GM12878 (cell line): ENCODE measurements at regions not wholly inside any gene's neighbourhood (a gene's known extent, or its start where the extent isn't known, plus 50 kb on each side); places are given as distances from the start of the nearest gene placed in this dataset.

Source experiments
- ATAC-seq: fragments of 200-7000 bp; cut with Tn5 transposase; 3 replicates; pipeline ENCODE4 v1.9.1; 2020; ENCODE audit warnings: mild to moderate bottlenecking, moderate library complexity
- BruUV-seq: library from RNA; stranded (reverse); fragments of 400-500 nt; replicated peaks from 2 replicates; lab custom pipeline; 2021; lab: Mats Ljungman, UMichigan
- CTCF ChIA-PET: fragments of 300-600 bp; sonication (Branson Sonifier 250); formaldehyde crosslinking; extraction: SDS; loops from one replicate; lab custom pipeline; 2021; ENCODE audit warnings: inconsistent platforms; lab: Yijun Ruan, JAX
- POLR2A ChIA-PET: fragments of 350-600 bp; formaldehyde crosslinking; extraction: SDS; loops from one replicate; lab custom pipeline; 2021; ENCODE audit warnings: inconsistent platforms; lab: Charles Lee
- RAD21 ChIA-PET: fragments of 300-600 bp; sonication (Branson Sonifier 250); formaldehyde crosslinking; loops from one replicate; lab custom pipeline; 2023; ENCODE audit warnings: antibody characterized with exemption; ENCODE audit not compliant: unreplicated experiment; lab: Charles Lee
- SMC1A ChIA-PET: fragments of 300-600 bp; sonication (Branson Sonifier 250); formaldehyde crosslinking; loops from one replicate; lab custom pipeline; 2023; ENCODE audit not compliant: unreplicated experiment, uncharacterized antibody; lab: Charles Lee
- DNase-seq: peaks from one replicate; pipeline ENCODE4 v3.0.0-alpha.2; 2011; ENCODE audit warnings: low read depth, low spot score
- FAIRE-seq: peaks from 3 replicates; lab custom pipeline; 2011; peaks lifted over from hg19 to GRCh38; lab: Jason Lieb, UNC
- H2AFZ ChIP-seq: 2 replicates; pipeline ENCODE4 v1.6.0; 2011; ENCODE audit warnings: low read depth, low read length, control low read depth; ENCODE audit not compliant: control insufficient read depth
- H3K27ac ChIP-seq: 2 replicates; pipeline ENCODE4 v1.5.1; 2011; ENCODE audit warnings: control low read depth; ENCODE audit not compliant: control insufficient read depth, insufficient read depth
- H3K27me3 ChIP-seq, 2 experiments: replicated peaks in 1 of 2; 2 replicates each; pipeline versions ENCODE4 v1.6.0 to v1.6.1; 2011; ENCODE audit warnings: low read length in 1 of 2; ENCODE audit not compliant: control insufficient read depth in 2 of 2, insufficient read depth in 2 of 2
- H3K36me3 ChIP-seq, 2 experiments: 2 replicates each; pipeline ENCODE4 v1.5.1; 2011; ENCODE audit warnings: low read length in 1 of 2; ENCODE audit not compliant: control insufficient read depth in 2 of 2, insufficient read depth in 2 of 2
- H3K4me1 ChIP-seq: 2 replicates; pipeline ENCODE4 v1.6.1; 2011; ENCODE audit warnings: mild to moderate bottlenecking, low read length, moderate library complexity, mixed read lengths; ENCODE audit not compliant: control insufficient read depth, insufficient read depth
- H3K4me2 ChIP-seq: 2 replicates; pipeline ENCODE4 v1.6.0; 2011; ENCODE audit warnings: control low read depth; ENCODE audit not compliant: control insufficient read depth, insufficient read depth
- H3K4me3 ChIP-seq: fragments of 200-600 bp; sonication (generic); 2 replicates; pipeline ENCODE4 v1.5.1; 2016
- H3K79me2 ChIP-seq: 2 replicates; pipeline ENCODE4 v1.6.0; 2011; ENCODE audit warnings: low read length; ENCODE audit not compliant: control insufficient read depth, insufficient read depth
- H3K9ac ChIP-seq: 2 replicates; pipeline ENCODE4 v1.8.0; 2011; ENCODE audit warnings: low read length, control low read depth, mixed read lengths; ENCODE audit not compliant: control insufficient read depth, insufficient read depth
- H3K9me3 ChIP-seq: replicated peaks from 3 replicates; pipeline ENCODE4 v1.5.1; 2011; ENCODE audit warnings: mild to moderate bottlenecking, low read length; ENCODE audit not compliant: control insufficient read depth, insufficient read depth
- H4K20me1 ChIP-seq: 2 replicates; pipeline ENCODE4 v1.6.0; 2011; ENCODE audit not compliant: control insufficient read depth, insufficient read depth
- BHLHE40 ChIP-seq, 2 experiments: fragments of 450-650 bp in 1 of 2; IDR thresholded peaks; 2 replicates each; pipeline ENCODE4 v1.6.1; 2011 to 2017; ENCODE audit warnings: low read depth in 2 of 2, borderline replicate concordance in 1 of 2, improper control_type of control experiment in 1 of 2, low read length in 1 of 2, mild to moderate bottlenecking in 1 of 2
- CHD2 ChIP-seq: IDR thresholded peaks from 2 replicates; pipeline ENCODE4 v1.6.1; 2011; ENCODE audit warnings: low read depth, low read length, improper control_type of control experiment, borderline replicate concordance
- GATAD2B ChIP-seq: fragments of 450-650 bp; conservative IDR thresholded peaks from 2 replicates; pipeline ENCODE4 v1.6.1; 2017; ENCODE audit warnings: low read depth, mild to moderate bottlenecking, moderate library complexity
- IKZF2 ChIP-seq, 2 experiments: fragments of 450-650 bp; IDR thresholded peaks; 2 replicates each; pipeline ENCODE4 v1.6.1; 2017; ENCODE audit warnings: mild to moderate bottlenecking in 2 of 2, moderate library complexity in 2 of 2
- TCF12 ChIP-seq: IDR thresholded peaks from 2 replicates; pipeline ENCODE4 v1.6.1; 2011; ENCODE audit warnings: low read depth, mild to moderate bottlenecking, low read length
- TCF7 ChIP-seq: IDR thresholded peaks from 2 replicates; pipeline ENCODE4 v1.6.1; 2014; ENCODE audit warnings: antibody characterized with exemption, borderline replicate concordance
- ZBTB11 ChIP-seq: fragments of 450-650 bp; formaldehyde crosslinking; IDR thresholded peaks from 2 replicates; pipeline ENCODE4 v1.5.0; 2022; ENCODE audit warnings: mild to moderate bottlenecking, missing genetic modification characterization
- ZNF207 ChIP-seq: fragments of 450-650 bp; IDR thresholded peaks from 2 replicates; pipeline ENCODE4 v1.6.1; 2014; ENCODE audit warnings: antibody characterized with exemption, mild to moderate bottlenecking, borderline replicate concordance
- ZNF384 ChIP-seq: IDR thresholded peaks from 2 replicates; pipeline ENCODE4 v1.6.1; 2012; ENCODE audit warnings: low read depth, mild to moderate bottlenecking, low read length, improper control_type of control experiment, borderline replicate concordance
- ZNF687 ChIP-seq: fragments of 450-650 bp; IDR thresholded peaks from 2 replicates; pipeline ENCODE4 v1.6.1; 2017; ENCODE audit warnings: mild to moderate bottlenecking, moderate library complexity
- ZSCAN29 ChIP-seq: fragments of 450-650 bp; IDR thresholded peaks from 2 replicates; pipeline ENCODE4 v1.6.1; 2017; ENCODE audit warnings: mild to moderate bottlenecking, moderate library complexity
- WGBS: methylation state at CpG from one replicate; pipeline ENCODE4 v1.1.6; 2016; ENCODE audit warnings: low lambda C conversion rate; ENCODE audit not compliant: insufficient replicate concordance, insufficient coverage; ENCODE audit errors: missing lambda C conversion rate; 5-methylcytosine and 5-hydroxymethylcytosine counted together
- in situ Hi-C: fragments of 300-500 bp; cut with MboI; formaldehyde crosslinking; loops from 9 replicates; pipeline ENCODE4 v1.14.3; 2018; ENCODE audit warnings: mixed read lengths
- intact Hi-C: fragments of 100-400 bp; cut with micrococcal nuclease; formaldehyde crosslinking; loops from one replicate; pipeline ENCODE4 v1.14.2; 2022; ENCODE audit not compliant: unreplicated experiment

GRCh38 chr1:4467241-4467640, 187.2 kb upstream of the AJAP1 start:
- CTCF ChIA-PET = no interaction called here
- no peak overlapping the region for H3K4me2 ChIP-seq
- 16% methylated on average over 8 of the region's 8 CpGs for WGBS
- SMC1A ChIA-PET = no interaction called here
- H3K27me3 ChIP-seq = no peaks in the 10 kb centered on the region
- POLR2A ChIA-PET = no interaction called here
- H3K9ac ChIP-seq = no peak overlapping the region
- in situ Hi-C loops (no loop called here), intact Hi-C loops (no loop called here)
- H2AFZ ChIP-seq = no peak overlapping the region
- no peak for DNase-seq
- BruUV-seq = no TSS peak
- RAD21 ChIA-PET = no interaction called here
- TF ChIP-seq TCF7 (no peak), ZBTB11 (CRISPR knock-in tag) (no peak), BHLHE40 (IDR thresholded peaks at IDR 0.05; ENCODE audit: borderline replicate concordance in 1 of 2, low read depth in 2 of 2, low read length in 1 of 2) (no peak), ZNF687 (no peak), ZNF384 (no peak), ZNF207 (no peak), ZSCAN29 (no peak), IKZF2 (IDR thresholded peaks at IDR 0.05) (no peak), TCF12 (no peak), CHD2 (no peak), GATAD2B (no peak)
- FAIRE-seq = no peak
- no peaks in the 10 kb centered on the region for H3K4me1 ChIP-seq
- H3K27ac ChIP-seq = no peak overlapping the region
- no peaks in the 10 kb centered on the region; the same call in 2 of the 3 replicates for H3K9me3 ChIP-seq
- H3K36me3 ChIP-seq = no peaks in the 10 kb centered on the region
- no peak overlapping the region for H3K4me3 ChIP-seq
- ATAC-seq = no peak
- no peaks in the 10 kb centered on the region for H4K20me1 ChIP-seq
- no peaks in the 10 kb centered on the region for H3K79me2 ChIP-seq
